NCI-H82 treated with DMSO at 0.1 percent for 48 hours (cell line): ENCODE measurements at regions not wholly inside any gene's neighbourhood (a gene's known extent, or its start where the extent isn't known, plus 50 kb on each side); places are given as distances from the start of the nearest gene placed in this dataset.
"Not testable (repeated sequence)": the region's sequence is repeated elsewhere in the genome, so short reads cannot be mapped to it uniquely, and the experiment has no call there.

Experiments
- DNase-seq: peaks from one replicate; lab custom pipeline; 2025; ENCODE audit not compliant: unreplicated experiment; lab: John Stamatoyannopoulos, UW

DNA sequence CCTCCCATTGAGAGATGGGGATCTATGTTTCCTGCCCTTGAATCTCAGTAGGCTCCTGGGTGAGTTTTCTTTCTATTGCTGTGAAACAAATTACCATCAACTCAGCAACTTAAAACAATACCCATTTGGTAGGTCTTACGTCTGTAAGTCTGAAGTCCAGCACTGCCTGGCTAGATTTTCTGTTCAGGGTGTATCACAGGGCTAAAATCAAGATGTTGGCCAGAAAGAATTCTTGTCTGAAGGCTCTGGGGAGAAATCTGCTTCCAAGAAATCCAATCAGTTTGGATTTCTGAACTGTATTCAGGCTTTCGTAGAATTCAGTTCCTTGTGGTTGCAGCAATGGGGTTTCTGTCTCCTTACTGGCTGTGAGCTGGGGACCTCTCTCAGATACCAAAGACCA, 99.6 kb upstream of the SLC24A3 start:
- DNase-seq, result no peak

DNA sequence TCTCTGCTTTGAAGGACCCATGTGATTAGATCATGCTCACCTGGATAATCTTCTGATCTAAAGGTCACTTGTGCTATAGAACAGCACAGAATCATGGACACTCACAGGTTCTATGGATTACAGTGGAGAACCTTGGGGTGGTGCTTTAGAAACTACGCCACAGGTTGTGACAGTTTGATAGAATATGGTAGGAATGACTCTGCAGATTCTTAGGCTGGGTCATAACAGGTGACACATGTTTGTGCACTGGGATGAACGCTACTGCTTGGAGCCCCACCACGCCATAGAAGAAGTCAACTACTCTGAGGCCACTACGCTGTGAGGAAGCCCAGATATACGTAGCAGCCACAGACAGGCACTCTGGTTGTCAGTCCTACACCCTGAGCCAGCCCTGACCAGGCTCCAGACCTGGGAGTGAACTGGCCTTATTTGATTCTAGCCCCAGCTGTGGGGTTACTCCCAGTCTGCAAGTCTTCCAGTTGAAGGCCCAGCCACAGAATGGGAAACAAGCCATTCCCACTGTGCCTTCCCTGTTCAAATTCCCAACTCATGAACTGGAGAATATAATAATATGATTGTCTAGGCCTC, 99.0 kb upstream of the SLC24A3 start:
- DNase-seq, result no peak

DNA sequence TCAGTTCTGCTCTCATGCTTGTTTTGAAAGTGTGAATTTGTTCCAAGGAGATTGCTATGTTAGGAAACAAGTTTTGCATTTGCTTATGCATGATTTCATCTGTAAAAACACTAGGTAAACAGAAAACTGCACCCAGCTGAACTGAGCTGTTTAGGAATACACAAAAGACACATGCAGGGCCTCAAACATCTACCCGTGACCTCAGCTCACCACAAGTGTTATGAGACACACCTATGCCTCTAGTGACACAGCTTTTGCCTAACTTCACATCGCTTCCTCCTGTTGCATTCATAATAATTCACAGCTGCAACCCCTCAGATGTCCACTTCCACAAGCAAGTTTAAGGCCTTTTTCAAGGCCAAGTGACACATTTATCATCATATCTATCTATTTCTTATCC, 98.0 kb upstream of the SLC24A3 start:
- no peak for DNase-seq

DNA sequence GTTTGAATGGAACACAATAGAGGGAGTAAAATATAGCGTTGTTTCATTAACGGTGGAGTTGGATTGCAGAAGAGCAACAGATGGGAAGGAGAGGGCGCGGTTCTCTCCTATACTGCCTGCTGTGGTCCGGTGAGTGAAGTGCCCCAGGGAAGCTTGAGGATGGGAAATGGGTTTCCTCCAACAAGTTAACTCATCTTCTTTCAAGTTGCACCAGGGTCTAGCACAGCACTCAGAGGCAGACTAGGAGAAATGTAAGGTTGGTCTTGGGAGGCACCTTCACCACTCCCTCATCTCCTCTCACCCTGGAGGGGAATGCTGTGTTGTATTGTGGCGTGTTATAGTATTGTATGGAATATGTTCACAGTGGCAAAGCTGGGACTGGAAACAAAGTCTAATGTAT, 96.9 kb upstream of the SLC24A3 start:
- no peak for DNase-seq

DNA sequence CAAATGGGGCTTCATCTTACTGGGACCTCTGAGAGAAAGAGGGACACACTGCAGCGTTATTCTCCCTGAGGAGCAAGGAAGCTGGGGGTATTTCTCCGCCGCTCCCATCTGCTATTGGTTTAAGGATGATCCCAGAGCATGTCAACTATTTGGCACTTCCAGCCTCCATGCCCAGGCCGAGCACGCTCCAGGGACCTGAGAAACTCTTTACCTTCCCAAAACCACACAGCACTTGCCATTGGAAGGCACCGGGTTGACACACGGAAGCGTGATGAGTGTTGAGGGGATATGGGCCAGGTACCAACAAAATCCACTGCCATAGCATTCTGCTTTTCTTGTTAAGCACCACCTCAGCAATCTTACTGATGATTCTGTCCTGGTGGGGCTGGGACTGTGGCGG, 92.4 kb upstream of the SLC24A3 start:
- no peak for DNase-seq

DNA sequence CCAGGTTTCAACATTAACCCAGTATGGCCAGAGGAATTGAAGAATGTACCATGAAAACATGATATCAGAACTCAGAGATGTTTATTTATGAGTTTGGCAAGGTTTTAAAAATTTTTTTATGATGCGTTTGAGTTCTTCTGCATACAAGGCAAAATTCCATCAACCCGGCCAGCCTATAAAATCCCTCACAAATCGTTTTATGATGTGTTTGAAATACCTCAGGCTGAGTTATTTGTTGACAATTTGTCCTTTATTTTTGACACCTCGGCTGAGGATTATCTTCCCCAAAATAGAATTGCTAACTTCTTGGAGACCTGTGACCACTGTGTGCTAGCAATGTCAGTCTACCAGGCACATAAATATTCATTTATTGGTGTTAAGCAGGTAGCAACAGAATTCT, 91.9 kb upstream of the SLC24A3 start:
- no peak for DNase-seq

DNA sequence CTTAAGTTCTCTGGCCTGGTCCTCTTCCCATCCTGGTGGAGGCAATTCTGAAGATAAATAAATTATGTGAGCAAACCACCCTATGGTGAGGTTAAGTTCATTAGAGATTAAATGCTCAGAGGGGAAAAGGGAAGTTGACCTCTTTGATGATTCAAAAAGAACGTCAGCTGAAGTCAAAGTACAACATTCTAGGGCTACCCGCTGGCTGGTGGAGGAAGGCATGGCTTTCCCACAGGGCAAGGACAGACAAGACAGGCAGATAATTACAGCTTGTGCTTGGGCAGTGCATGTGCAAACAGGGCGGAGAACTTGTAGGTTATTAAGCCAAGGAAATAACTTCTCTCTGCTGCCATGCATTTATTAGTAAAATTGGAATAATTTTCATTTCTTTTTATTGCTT, 91.0 kb upstream of the SLC24A3 start:
- no peak for DNase-seq

DNA sequence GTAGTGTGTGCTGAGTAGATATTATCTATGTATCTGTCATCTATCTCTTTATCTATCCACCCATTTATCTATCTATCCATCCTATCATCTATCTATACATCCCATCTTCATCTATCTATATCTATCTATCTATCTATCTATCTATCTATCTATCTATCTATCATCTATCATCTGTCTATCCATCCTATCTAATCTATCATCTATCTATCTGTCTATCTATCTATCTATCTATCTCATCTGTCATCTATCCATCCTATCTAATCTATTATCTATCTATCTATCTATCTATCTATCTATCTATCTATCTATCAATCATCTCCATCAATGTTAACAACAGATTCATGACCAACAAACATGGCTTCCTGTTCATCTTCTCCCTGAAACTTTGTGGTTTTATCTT, 90.5 kb upstream of the SLC24A3 start:
- DNase-seq, result no peak

DNA sequence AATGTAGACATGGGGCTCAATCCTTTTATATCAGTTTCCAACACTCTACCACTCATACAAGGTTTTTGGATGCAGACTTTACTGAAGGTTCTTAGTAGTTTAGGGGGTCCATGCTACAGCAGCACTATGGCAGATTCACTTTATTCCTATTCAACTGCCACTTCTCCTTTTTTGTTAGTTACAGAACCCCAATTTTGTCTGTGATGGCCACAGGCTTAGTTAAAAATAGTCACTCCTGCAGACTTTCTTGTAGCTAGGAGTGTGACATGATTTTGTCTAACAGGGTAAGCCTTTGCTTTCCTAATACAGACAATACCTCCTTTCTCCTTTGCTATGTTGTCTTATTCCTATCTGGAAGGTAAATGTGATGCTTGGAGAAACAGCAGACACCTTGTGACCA, 90.0 kb upstream of the SLC24A3 start:
- no peak for DNase-seq

DNA sequence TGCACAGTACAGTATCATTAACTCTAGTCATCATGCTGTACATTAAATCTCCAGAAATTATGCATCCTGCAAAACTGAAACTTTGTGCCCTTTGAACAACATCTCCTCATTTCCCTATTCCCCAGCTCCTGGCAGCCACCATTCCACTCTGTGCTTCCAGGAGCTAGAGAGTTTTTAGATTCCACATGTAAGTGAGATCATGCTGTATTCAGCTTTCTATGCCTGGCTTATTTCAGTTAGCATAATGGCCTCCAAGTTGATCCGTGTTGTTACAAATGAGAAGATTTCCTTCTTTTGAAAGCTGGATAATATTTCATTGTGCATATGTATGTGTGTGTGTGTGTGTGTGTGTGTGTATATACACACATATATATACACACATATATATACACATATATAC, 86.9 kb upstream of the SLC24A3 start:
- DNase-seq, result no peak

DNA sequence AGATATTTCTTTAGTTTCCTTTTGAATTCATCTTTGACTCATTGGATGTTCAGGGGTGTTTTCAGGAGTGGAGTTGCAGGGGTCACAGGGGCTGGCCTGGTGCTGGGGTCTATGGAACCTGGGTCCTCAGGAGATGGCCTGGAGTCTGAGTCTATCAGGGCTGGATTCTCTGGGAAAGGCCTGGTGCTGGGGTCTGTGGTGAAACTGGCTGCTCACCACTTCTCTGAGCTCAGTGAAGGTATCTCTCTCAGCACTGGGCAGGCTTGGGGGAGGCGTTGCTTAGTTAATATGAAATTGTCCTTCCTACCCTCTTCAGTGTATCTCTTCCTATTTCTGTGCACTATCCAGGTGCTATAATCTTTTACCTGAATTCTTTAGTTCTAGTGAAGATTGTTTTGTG, 83.1 kb upstream of the SLC24A3 start:
- DNase-seq, result no peak

DNA sequence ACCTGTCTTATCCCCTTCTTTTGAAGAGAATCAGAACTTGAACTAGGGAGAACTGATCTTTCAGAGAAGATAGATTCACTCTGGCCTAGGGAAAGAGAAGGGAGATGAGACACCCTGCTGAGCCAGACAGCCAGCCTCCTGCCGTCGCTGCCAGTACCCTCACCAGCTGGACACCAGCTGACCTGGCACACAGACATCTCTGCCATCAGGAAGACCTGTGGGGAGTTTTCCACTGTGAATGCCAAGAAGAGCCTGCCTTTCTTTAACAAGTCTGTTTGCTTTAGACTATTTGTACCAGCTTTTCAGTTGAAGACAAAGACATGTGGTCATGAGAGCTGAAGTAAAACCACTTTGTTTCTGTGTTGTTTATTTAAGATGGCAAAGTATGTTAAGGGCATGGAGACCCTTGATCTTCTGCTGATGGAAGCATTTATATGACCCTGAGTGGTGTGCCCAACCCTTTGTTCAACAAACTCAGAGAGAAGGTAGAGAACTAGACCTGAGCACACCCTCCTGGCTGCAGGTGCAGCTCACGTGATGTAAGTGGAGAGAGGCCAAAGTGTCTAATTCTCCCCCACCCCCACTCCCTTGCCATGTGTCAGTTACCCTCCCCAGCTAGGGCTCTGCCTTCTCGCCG, 82.3 kb upstream of the SLC24A3 start:
- no peak for DNase-seq

DNA sequence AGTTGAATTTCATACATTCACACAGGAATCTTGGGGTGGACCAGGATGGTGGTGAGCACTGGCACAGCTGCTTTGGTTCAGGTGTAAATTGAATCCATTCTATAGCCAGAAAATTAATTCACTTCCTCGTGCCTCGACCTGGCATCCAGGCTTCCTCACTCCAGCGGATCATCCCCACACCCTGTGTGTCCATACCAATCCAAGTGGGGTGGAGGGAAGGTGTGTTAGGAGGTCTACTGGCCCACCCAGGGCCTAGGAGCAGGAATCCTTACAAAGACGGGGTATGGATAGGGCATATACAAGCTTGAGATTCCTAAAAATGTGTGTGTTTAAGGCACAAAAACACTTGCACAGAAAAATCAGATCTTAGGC, 81.8 kb upstream of the SLC24A3 start:
- DNase-seq, result no peak

DNA sequence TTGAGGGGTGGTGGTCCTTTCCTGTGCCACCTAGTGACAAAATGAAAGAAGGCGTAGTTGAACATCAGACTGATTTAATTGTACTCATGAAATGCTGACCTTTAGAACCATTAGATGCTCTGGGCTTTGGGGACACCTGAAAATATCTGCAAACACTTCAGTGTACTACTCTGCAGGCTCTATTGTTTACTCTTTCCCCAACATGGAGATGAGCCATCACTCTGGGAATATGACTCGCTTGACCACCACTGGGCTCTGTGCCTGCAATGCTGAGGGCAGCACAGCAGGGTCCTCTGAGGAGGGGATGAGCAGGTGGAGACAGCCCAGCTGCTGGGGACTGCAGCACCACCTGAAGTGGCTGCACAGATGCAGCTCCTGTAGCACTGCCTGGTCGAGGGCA, 74.8 kb upstream of the SLC24A3 start:
- no peak for DNase-seq

DNA sequence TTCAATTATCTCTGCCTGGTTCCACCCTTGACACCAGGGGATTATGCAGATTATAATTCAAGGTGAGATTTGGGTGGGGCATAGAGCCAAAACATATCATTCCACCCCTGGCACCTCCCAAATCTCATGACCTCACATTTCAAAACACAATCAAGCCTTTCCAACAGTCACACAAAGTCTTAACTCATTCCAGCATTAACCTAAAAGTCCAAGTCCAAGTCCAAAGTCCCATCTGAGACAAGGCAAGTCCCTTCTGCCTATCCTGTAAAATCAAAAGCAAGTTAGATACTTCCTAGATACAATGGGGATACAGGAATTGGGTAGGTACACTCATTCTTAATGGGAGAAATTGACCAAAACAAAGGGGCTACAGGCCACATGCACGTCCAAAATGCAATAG, 73.7 kb upstream of the SLC24A3 start:
- no peak for DNase-seq

DNA sequence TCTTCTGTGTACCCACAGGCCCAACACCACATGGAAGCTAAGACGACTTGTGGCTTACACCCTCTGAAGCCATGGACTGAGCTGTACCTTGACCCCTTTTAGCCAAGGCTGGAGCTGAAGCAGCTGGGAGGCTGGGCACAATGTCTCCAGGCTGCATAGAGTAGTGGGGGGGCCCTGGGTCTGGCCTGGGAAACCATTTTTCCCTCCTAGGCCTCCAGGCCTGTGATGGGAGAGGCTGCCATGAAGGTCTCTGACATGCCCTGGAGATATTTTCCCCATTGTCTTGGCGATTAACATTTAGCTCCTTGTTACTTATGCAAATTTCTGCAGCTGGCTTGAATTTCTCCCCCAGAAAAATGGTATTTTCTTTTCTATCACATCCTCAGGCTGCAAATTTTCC, 72.9 kb upstream of the SLC24A3 start:
- DNase-seq, result not testable (repeated sequence)

DNA sequence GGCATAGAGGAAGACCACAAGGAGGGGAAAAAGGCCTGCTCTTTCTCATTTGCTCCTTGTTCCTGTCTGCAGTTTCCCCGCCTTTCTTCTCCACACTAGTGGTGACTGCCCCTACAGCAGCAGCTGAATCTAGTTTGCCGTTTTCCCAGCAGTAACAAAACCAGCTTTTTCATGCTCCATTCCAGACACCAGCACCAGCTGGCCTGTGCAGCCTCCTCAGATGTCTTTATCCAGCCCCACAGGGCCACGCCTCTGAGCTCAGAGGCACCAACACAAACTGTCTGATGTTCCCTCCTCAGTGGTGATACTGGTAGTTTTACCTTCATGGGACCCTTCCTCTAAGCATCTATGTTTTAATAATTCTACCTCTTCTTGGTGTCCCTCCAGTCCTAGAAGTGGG, 70.4 kb upstream of the SLC24A3 start:
- no peak for DNase-seq

DNA sequence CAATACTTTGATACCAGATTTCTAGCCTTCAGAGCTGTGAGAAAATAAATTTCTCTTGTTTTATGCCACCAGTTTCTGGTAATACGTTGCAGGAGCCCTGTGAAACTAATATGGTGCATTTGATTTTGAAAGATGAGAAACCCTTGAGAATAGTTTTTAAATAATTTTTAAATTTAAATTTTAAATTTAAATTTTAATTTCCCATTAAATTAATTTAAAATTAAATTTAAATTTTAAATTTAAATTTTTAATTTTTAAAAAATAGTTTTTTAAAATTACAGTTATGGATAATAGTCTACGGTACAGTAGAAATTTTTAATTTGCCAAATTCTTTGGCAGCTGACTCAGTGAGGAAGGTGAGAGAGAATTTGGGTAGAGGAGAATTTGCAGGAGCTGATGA, 68.6 kb upstream of the SLC24A3 start:
- DNase-seq, result no peak

DNA sequence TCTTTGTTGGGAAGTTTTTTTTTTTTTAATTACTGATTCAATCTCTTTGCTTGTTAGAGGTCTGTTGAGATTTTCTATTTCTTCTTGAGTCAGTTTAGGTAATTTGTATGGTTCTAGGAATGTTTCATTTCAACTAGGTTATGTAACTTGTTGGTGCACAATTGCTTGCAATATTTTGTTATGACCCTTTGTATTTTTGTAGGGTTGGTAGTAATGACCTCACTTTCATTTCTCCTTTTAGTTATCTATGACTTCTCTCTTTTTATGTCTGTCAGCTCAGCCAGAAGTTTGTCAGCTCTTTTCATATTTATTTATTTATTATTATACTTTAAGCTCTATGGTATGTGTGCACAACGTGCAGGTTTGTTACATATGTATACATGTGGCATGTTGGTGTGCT, 51.1 kb upstream of the SLC24A3 start:
- DNase-seq, result no peak
